ENCODE measurements at regions not wholly inside any gene's neighbourhood (a gene's known extent, or its start where the extent isn't known, plus 50 kb on each side); places are given as distances from the start of the nearest gene placed in this dataset.

GRCh38 chr9:135397142-135397541 is 82.4 kb upstream of the PPP1R26 start:
- ATAC-seq: no peak
- TF ChIP-seq ISL1 (CRISPR knock-in tag; IDR thresholded peaks at IDR 0.05) (no peak), TCF4 (CRISPR knock-in tag; IDR thresholded peaks at IDR 0.05; ENCODE audit: borderline replicate concordance) (no peak), BACH2 (CRISPR knock-in tag; IDR thresholded peaks at IDR 0.05; ENCODE audit: borderline replicate concordance) (no peak), PATZ1 (CRISPR knock-in tag; IDR thresholded peaks at IDR 0.05; ENCODE audit: borderline replicate concordance) (no peak)

GRCh38 chr9:135399000-135399649 is 80.5 kb upstream of the PPP1R26 start:
- no peak for ATAC-seq
- TF ChIP-seq TOX (CRISPR knock-in tag; IDR thresholded peaks at IDR 0.05; ENCODE audit: borderline replicate concordance) (no peak), ISL1 (CRISPR knock-in tag; IDR thresholded peaks at IDR 0.05) (no peak), ZC3H10 (CRISPR knock-in tag; IDR thresholded peaks at IDR 0.05) (no peak), GLIS3 (CRISPR knock-in tag; IDR thresholded peaks at IDR 0.05) (no peak), ZNF565 (CRISPR knock-in tag; conservative IDR thresholded peaks at IDR 0.05; ENCODE audit: low read depth) (no peak), PPARA (CRISPR knock-in tag; IDR thresholded peaks at IDR 0.05; ENCODE audit: borderline replicate concordance) (no peak), ESRRG (CRISPR knock-in tag; IDR thresholded peaks at IDR 0.05) (no peak), SNAI2 (CRISPR knock-in tag; IDR thresholded peaks at IDR 0.05) (no peak), TCF4 (CRISPR knock-in tag; IDR thresholded peaks at IDR 0.05; ENCODE audit: borderline replicate concordance) (no peak), ZFP3 (CRISPR knock-in tag; IDR thresholded peaks at IDR 0.05) (no peak), ZFP30 (CRISPR knock-in tag; IDR thresholded peaks at IDR 0.05) (no peak), OSR1 (CRISPR knock-in tag; IDR thresholded peaks at IDR 0.05) (no peak), ARNTL (CRISPR knock-in tag; IDR thresholded peaks at IDR 0.05; ENCODE audit: borderline replicate concordance, low read depth) (no peak), ZNF8 (CRISPR knock-in tag; IDR thresholded peaks at IDR 0.05) (no peak)
- TF ChIP-seq, protein P1, sequence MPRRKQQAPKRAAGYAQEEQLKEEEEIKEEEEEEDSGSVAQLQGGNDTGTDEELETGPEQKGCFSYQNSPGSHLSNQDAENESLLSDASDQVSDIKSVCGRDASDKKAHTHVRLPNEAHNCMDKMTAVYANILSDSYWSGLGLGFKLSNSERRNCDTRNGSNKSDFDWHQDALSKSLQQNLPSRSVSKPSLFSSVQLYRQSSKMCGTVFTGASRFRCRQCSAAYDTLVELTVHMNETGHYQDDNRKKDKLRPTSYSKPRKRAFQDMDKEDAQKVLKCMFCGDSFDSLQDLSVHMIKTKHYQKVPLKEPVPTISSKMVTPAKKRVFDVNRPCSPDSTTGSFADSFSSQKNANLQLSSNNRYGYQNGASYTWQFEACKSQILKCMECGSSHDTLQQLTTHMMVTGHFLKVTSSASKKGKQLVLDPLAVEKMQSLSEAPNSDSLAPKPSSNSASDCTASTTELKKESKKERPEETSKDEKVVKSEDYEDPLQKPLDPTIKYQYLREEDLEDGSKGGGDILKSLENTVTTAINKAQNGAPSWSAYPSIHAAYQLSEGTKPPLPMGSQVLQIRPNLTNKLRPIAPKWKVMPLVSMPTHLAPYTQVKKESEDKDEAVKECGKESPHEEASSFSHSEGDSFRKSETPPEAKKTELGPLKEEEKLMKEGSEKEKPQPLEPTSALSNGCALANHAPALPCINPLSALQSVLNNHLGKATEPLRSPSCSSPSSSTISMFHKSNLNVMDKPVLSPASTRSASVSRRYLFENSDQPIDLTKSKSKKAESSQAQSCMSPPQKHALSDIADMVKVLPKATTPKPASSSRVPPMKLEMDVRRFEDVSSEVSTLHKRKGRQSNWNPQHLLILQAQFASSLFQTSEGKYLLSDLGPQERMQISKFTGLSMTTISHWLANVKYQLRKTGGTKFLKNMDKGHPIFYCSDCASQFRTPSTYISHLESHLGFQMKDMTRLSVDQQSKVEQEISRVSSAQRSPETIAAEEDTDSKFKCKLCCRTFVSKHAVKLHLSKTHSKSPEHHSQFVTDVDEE (CRISPR knock-in tag; IDR thresholded peaks at IDR 0.05): no peak

DNA sequence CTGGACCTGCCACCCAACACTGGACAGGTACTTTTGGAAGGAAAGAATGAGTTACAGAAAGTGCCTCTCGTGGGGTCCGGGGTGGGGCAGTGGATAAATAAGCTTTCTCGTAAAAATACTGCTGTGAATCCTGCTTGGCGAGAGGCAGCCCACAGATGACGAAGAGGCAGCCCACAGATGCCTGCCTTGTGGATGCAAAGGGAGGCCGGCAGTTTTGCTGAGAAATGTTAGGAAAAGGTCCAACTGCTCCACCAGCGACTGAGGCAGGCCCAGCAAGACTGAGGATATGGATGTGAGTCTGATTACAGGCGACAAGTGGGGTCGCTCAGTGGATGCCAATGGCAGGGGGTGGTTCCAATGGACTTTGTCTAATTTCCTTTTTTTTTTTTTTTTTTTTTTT is 79.1 kb upstream of the PPP1R26 start:
- TF ChIP-seq PATZ1 (CRISPR knock-in tag; IDR thresholded peaks at IDR 0.05; ENCODE audit: borderline replicate concordance): no peak
- no peak for TF ChIP-seq CREB5 (CRISPR knock-in tag; IDR thresholded peaks at IDR 0.05; ENCODE audit: low read depth)
- TF ChIP-seq, protein P2, sequence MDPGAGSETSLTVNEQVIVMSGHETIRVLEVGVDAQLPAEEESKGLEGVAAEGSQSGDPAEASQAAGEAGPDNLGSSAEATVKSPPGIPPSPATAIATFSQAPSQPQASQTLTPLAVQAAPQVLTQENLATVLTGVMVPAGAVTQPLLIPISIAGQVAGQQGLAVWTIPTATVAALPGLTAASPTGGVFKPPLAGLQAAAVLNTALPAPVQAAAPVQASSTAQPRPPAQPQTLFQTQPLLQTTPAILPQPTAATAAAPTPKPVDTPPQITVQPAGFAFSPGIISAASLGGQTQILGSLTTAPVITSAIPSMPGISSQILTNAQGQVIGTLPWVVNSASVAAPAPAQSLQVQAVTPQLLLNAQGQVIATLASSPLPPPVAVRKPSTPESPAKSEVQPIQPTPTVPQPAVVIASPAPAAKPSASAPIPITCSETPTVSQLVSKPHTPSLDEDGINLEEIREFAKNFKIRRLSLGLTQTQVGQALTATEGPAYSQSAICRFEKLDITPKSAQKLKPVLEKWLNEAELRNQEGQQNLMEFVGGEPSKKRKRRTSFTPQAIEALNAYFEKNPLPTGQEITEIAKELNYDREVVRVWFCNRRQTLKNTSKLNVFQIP (CRISPR knock-in tag; IDR thresholded peaks at IDR 0.05; ENCODE audit: borderline replicate concordance, low read depth): no peak
- no peak for TF ChIP-seq ZNF565 (CRISPR knock-in tag; conservative IDR thresholded peaks at IDR 0.05; ENCODE audit: low read depth)
- no peak for TF ChIP-seq GLIS3 (CRISPR knock-in tag; IDR thresholded peaks at IDR 0.05)
- TF ChIP-seq ZFP3 (CRISPR knock-in tag; IDR thresholded peaks at IDR 0.05): no peak
- no peak for TF ChIP-seq CSRNP3 (CRISPR knock-in tag; IDR thresholded peaks at IDR 0.05)
- no peak for TF ChIP-seq OSR1 (CRISPR knock-in tag; IDR thresholded peaks at IDR 0.05)
- no peak for TF ChIP-seq ZNF70 (CRISPR knock-in tag; IDR thresholded peaks at IDR 0.05)
- no peak for TF ChIP-seq ISL1 (CRISPR knock-in tag; IDR thresholded peaks at IDR 0.05)
- TF ChIP-seq RARB (CRISPR knock-in tag; IDR thresholded peaks at IDR 0.05): no peak
- no peak for TF ChIP-seq CSDC2 (CRISPR knock-in tag; IDR thresholded peaks at IDR 0.05)
- ATAC-seq: no peak

Measured in SK-N-SH treated with all-trans-retinoic acid at 6 μM for 48 hours (cell line).